Hematopoietic multipotent progenitor cell (in vitro differentiated cells): ENCODE measurements at regions not wholly inside any gene's neighbourhood (a gene's known extent, or its start where the extent isn't known, plus 50 kb on each side); places are given as distances from the start of the nearest gene placed in this dataset.

ENCODE experiments used
- DNase-seq, 3 donors: peaks; one replicate each; pipeline ENCODE4 v3.0.0-alpha.2; 2011 to 2015; ENCODE audit warnings: low read depth in 2 of 3, low spot score in 2 of 3

DNA sequence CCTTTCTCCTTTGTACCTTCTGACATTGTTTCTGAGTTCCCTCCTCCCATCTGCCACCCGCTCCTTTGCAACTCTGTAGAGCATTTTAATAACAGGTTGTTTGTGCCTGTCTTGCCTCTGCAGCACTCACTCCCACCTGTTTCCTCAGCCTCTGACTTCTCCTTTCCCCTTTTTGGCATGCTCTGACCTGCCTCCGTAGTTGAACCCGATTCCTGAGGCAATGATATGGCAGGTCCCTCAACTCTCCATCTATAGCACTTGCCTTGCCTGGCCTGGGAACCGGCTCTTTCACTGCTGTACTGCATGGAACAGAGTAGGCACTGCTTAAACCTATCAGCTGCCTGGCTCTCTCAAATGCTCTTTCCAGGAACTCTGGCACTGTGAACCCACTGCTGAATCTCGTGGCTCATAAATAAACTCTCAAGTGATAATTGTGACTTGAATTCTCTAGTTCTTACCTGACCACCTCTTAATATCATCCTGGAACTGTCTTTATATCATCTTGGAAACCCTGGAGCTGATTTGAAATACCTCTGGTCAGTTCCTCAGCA is 50.3 kb downstream of the UTRN start:
- DNase-seq = peak in 1 of 3 donors; percentile 69

DNA sequence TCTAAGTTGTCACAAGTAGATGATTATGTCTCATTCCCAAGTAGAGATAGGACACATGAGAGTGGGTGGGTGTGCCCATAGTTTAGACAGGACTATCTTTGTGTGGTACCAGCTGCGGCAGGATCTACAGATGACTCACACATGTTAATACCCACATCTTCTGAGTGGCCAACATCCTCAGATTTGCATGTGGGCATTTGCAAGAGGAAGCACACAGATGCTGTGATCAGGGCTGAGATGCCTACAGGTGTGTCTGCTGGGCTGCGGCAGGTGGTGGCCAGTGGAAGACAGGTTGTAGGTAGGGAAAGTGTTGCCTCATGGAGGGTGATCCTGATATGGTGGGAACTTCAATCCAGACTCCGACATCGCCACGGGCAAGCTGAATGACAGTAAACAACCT is 50.8 kb downstream of the UTRN start:
- peak in 1 of 3 donors; percentile 49 for DNase-seq

DNA sequence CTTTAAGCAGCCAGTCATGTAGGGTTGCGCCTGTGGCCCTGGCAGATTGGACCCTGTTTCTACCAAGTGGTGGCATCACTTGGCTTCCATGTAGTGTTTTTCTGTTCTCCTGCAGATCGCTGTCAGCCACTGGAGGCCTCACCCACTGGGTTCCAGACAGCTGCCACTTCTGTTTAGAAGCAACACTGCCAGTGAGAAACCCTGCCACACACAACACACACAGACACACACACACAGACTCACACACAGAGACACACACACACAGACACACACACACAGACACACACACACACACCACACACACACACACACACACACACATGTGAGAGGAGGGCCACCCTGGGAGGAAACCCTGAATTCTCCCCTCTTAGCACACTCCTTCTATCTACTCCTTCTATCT is 51.8 kb downstream of the UTRN start:
- no peak for DNase-seq

DNA sequence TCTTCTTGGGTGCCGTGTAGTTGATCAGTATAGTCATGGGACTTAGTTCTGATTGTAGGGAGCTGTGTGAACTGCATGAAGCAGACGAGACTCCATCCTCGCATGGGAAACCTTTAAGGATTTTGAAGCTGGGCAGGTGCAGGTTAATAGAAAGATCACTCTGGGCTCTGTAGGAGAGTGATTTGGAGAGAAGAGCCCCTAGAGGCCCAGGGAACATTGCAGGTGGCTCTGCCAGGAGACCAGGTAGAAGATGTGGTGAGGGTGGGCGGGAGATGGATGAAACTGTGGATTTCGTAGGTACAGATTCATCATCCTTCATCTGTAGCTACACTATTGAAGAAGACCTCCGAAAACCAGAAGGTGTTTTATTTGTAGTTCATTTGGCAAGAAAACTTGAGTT is 53.3 kb downstream of the UTRN start:
- DNase-seq = no peak

DNA sequence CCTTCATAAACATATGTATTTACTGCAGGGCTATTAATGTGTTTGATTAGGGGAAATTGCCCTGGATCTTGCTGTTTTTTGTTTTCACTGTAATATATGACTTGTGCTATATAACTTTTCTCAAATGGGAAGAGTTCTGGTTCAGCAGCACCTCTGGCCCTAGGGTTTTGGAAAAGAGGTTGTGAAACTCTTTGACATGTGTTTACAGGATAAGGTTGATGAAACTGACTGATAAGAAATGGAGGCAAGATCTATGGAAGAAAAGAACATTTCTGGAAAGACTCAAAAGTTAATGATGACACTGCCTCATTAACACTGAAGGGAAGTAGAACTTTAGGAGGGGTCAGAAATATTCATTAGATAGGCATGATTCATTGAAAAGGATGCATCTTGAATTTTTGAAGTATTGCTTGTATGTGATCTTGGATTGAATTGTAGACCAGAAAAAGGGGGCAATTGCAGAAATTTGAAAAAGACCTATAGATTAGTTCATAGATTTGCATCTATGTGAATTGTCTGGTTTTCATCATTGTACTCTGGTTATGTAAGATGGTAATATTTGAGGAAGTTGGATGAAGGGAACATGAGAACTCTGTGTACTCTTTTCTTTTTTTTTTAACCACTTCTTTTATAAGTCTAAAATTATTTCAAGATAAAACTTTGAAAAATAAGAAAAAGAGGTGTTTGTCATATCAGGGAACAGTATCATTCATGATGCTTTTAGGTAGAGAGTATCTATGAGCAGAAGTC is 54.0 kb downstream of the UTRN start:
- DNase-seq = peak in 1 of 3 donors; percentile 56

GRCh38 chr6:144339859-144340452 is 54.8 kb downstream of the UTRN start:
- no peak for DNase-seq

DNA sequence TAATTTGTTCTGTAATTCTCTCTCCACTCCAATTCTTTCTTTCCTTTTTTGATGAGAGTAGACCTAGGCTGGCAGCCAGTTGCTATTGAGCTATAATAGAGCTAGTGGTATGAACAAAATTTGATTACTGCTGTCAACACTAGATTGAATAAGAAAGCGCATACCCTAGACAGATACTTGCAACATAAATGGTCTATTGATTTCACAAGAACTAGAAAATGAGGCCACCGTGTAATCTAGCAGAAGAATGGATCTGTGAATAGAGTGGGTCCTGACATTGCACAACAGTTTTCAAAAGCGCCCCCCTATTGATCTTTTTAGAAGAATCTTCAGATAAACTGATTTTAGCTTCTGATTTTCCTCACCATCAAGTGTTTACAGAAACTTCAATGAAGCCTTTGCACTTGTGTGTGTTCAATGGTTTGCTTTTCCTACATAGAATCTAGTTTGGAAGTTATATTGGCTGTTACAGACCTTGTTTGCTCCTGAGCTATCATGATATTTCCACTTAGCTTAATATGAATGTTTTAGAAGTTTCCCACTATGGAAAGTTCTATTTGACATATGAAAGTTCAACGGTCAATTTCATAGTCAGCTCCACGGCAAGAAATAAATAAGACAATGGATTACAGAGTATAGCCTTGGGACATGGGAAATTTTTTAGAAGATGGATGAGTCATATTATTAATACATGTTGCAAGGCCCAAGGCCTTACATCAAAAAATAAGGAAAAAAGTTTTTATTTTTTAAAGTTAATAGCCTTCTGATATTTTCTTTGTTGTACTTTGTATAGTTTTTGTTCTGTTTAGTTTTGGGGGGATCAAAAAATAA is 55.6 kb downstream of the UTRN start:
- DNase-seq = no peak

DNA sequence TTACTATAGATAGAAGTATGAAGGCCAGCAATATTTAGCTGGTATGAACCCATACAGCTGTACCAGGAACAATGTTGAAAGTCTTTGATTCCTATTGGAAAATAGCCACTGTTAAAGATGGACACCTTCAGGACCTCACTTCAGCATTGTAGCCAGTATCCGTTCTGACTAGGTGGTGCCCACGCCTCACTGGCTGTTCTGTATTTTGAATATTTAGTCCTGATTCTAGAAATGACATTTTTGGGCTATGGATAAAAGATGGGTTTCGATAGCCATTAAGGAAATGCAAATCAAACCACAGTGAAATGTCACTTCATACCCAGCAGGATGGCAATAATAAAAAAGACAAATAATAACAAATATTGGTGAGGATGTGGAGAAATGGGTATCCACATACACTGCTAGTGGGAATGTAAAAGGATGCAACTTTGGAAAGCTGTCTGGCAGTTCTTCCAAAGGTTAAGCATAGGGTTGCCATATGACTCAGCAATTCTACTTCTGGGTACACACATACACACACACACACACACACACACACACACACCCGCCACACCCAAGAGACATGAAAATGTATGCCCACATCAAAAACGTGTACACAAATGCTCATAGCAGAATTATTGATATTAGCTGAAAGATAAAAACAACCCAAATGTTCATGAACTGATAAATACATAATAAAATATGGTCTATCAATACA is 56.8 kb downstream of the UTRN start:
- DNase-seq = no peak

DNA sequence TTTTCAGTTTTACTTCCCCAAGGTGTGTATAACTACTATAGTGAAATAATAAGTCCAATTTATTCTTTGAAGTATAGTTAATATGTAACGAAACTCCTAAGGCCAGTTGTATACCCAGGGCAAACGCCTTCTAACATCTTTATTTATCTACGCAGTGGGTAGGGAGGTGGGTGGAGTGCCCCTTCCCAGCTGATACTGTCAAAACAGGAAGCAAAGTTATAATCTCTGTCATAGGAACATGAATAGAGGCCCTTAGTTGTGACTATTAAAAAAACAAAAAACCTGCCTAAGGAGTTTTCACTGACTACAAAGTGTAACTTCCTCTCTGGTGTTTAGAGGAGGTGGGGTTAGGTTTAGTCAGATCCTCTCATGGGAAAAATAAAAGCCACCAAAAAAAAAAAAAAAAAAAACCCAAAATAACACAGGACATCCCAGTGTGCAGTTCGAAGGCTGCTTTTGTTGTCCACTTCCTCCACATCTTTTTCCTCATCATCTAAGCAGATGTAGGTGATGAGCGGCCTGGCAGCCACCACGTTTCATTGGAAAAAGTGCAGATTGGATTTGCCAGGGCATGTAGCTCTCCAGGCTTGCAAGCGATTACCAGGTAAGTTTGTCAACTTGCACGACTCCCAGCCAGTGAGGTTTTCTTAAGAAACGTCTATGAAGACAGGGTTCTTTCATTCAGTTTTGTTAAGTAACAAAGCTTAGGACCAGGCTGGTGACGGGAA is 58.7 kb downstream of the UTRN start:
- DNase-seq = peak in 2 of 3 donors; percentile 76 to 84

- no peak for DNase-seq
These were observed 59.5 kb downstream of the UTRN start for GRCh38 chr6:144344646-144345045.

DNA sequence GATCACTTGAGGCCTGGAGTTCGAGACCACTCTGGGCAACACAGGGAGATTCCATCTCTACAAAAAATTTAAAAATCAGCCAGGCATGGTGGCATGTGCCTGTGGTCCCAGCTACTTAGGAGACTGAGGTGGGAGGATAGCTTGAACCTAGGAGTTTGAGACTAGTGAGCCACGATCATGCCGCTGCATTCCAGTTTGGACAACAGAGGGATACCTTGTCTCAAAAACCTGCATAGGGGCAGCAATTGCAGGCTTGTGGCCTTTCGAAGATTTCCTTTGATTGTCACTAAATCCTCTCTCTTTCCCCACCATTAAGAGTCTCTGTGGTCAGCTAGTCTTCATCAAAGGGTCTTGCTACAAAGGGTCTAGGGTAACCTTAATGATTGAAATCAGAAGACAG is 60.3 kb downstream of the UTRN start:
- no peak for DNase-seq

DNA sequence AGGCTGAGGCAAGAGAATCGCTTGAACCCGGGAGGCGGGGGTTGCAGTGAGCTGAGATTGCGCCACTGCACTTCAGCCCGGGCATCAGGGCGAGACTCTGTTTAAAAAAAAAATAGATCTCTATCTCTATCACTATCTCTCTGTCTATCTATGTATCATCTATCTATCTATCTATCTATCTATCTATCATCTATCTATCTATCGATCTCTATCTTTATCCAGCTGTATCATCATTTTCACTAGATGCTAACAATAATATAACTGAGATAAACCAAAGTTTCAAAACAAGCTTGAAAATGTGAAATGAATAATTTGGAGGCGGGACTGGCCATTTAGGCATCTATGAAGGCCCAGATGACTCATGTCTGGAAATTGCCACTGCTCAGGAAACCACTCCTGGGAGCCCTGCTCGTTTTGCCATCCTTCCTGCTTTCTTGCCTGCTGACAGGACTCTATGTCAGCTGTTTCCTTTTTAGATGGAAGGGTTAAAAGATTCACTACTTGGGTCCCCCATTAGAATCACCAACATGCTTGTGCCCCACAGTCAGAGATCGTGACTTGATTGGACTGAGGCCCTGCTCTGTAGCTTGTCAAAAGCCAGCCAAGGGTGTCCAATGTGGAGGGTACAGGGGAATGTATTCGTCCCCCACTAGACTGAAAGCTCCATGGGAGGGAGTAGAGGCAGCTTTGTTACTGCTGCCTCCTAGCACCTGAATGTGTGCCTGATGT is 61.7 kb downstream of the UTRN start:
- DNase-seq = no peak

- DNase-seq = no peak
These were observed 62.3 kb downstream of the UTRN start for GRCh38 chr6:144347448-144347759.

- no peak for DNase-seq
These were observed 62.8 kb downstream of the UTRN start for GRCh38 chr6:144347933-144348332.

GRCh38 chr6:144349690-144350527 is 64.8 kb downstream of the UTRN start:
- DNase-seq = peak in 2 of 3 donors; percentile 62 to 73

GRCh38 chr6:144350528-144350880 is 65.4 kb downstream of the UTRN start:
- DNase-seq = no peak

- DNase-seq = no peak
These were observed 66.4 kb downstream of the UTRN start for GRCh38 chr6:144351379-144352127.

DNA sequence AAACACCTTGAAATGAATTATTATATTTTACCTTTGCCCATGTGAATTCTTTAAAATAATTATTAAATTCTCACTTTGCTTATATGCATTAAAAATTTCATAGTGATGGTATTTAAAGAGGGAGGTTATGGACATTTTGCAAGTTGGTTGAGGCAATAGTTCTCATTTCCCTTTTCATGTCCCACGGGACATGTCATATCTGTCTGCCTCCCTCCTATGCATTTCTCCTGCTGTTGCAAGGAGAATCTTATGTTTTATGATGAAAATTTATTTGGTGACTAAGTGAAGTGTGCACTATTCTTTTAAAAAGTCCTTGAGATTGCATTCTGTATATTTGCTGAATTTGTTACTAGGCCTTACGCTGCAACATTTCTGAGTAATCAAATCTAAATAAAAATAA is 67.2 kb downstream of the UTRN start:
- DNase-seq = no peak
